CD4-positive, alpha-beta T cell treated with Interleukin-4 for 4 hours (primary cell): ENCODE measurements at regions not wholly inside any gene's neighbourhood (a gene's known extent, or its start where the extent isn't known, plus 50 kb on each side); places are given as distances from the start of the nearest gene placed in this dataset.

ENCODE experiments used
- DNase-seq: peaks from one replicate; pipeline ENCODE4 v3.0.0-alpha.2; 2020

GRCh38 chr1:55631509-55631908 is 416.3 kb upstream of the USP24 start:
- DNase-seq, result no peak

- DNase-seq, result no peak
These were observed 411.2 kb upstream of the USP24 start for GRCh38 chr1:55626326-55626725.

GRCh38 chr1:55624766-55625165 is 409.6 kb upstream of the USP24 start:
- DNase-seq, result no peak

GRCh38 chr1:55623311-55623710 is 408.1 kb upstream of the USP24 start:
- DNase-seq, result no peak

GRCh38 chr1:55622074-55622473 is 406.9 kb upstream of the USP24 start:
- no peak for DNase-seq

GRCh38 chr1:55618199-55618598 is 403.0 kb upstream of the USP24 start:
- no peak for DNase-seq

GRCh38 chr1:55617288-55617982 is 402.3 kb upstream of the USP24 start:
- no peak for DNase-seq

GRCh38 chr1:55612988-55613387 is 397.8 kb upstream of the USP24 start:
- DNase-seq, result no peak

- no peak for DNase-seq
These were observed 396.0 kb upstream of the USP24 start for GRCh38 chr1:55611123-55611522.

- no peak for DNase-seq
These were observed 395.0 kb upstream of the USP24 start for GRCh38 chr1:55610203-55610602.

- no peak for DNase-seq
These were observed 394.5 kb upstream of the USP24 start for GRCh38 chr1:55609630-55610029.

- DNase-seq, result no peak
These were observed 390.0 kb upstream of the USP24 start for GRCh38 chr1:55605155-55605554.

- no peak for DNase-seq
These were observed 389.6 kb upstream of the USP24 start for GRCh38 chr1:55604749-55605148.

GRCh38 chr1:55604179-55604578 is 389.0 kb upstream of the USP24 start:
- DNase-seq, result no peak

- no peak for DNase-seq
These were observed 385.1 kb upstream of the USP24 start for GRCh38 chr1:55600242-55600641.

- no peak for DNase-seq
These were observed 382.7 kb upstream of the USP24 start for GRCh38 chr1:55597910-55598309.

- DNase-seq, result no peak
These were observed 379.5 kb upstream of the USP24 start for GRCh38 chr1:55594701-55595100.

- DNase-seq, result no peak
These were observed 378.1 kb upstream of the USP24 start for GRCh38 chr1:55593298-55593697.

- DNase-seq, result no peak
These were observed 377.0 kb upstream of the USP24 start for GRCh38 chr1:55592122-55592521.

GRCh38 chr1:55589671-55590297 is 374.6 kb upstream of the USP24 start:
- DNase-seq, result no peak

- no peak for DNase-seq
These were observed 373.1 kb upstream of the USP24 start for GRCh38 chr1:55588309-55588708.

GRCh38 chr1:55586771-55587170 is 371.6 kb upstream of the USP24 start:
- no peak for DNase-seq

- DNase-seq, result no peak
These were observed 370.2 kb upstream of the USP24 start for GRCh38 chr1:55585402-55585792.

- no peak for DNase-seq
These were observed 369.6 kb upstream of the USP24 start for GRCh38 chr1:55584526-55585401.
